ENCODE measurements at regions not wholly inside any gene's neighbourhood (a gene's known extent, or its start where the extent isn't known, plus 50 kb on each side); places are given as distances from the start of the nearest gene placed in this dataset.

- FAIRE-seq: no peak
- H3K36me3 ChIP-seq (ENCODE audit: control insufficient read depth in 2 of 4, insufficient read depth in 4 of 4, low read length in 3 of 4): no peaks in the 10 kb centered on the region
- H3K23ac ChIP-seq (ENCODE audit: insufficient read length): no peak overlapping the region
- no peaks in the 10 kb centered on the region for H3K4me1 ChIP-seq (replicated peaks in 1 of 4; ENCODE audit: control insufficient read depth in 3 of 4, insufficient read depth in 4 of 4, low read length in 3 of 4)
- H3K9ac ChIP-seq (replicated peaks in 1 of 4; ENCODE audit: extremely low read depth in 1 of 4, low read depth in 3 of 4, low read length in 3 of 4): no peak overlapping the region
- no peak overlapping the region for H4K91ac ChIP-seq (replicated peaks; ENCODE audit: insufficient read length, low read length)
- no peak overlapping the region for H3K56ac ChIP-seq (replicated peaks; ENCODE audit: insufficient read length, low read depth, low read length)
- 83% methylated on average over 6 of the region's 6 CpGs; no CpG with 5 or more reads in 1 of the 2 experiments for WGBS, 2 experiments (ENCODE audit: extremely low coverage in 1 of 2, insufficient coverage in 1 of 2, insufficient read length in 1 of 2, insufficient replicate concordance in 2 of 2, low coverage in 1 of 2, low lambda C conversion rate in 2 of 2, missing lambda C conversion rate in 1 of 2)
- no peak overlapping the region for H2BK5ac ChIP-seq (ENCODE audit: low read depth, low read length)
- no peak overlapping the region for H3K4ac ChIP-seq (replicated peaks; ENCODE audit: insufficient read length, low read depth, low read length)
- no peaks in the 10 kb centered on the region for H3K27me3 ChIP-seq (replicated peaks in 1 of 4; ENCODE audit: control insufficient read depth in 3 of 4, extremely low read depth in 1 of 4, insufficient read depth in 3 of 4, low read length in 3 of 4)
- H3K79me1 ChIP-seq (ENCODE audit: low read depth, low read length): no peaks in the 10 kb centered on the region
- H2BK20ac ChIP-seq (ENCODE audit: low read length): no peak overlapping the region
- H3K27ac ChIP-seq (ENCODE audit: low read depth, low read length): no peak overlapping the region
- no peaks in the 10 kb centered on the region for H4K20me1 ChIP-seq (replicated peaks in 1 of 2; ENCODE audit: control insufficient read depth in 1 of 2, insufficient read depth in 2 of 2, low read length in 2 of 2)
- H3K23me2 ChIP-seq (ENCODE audit: low read depth, low read length): no peaks in the 10 kb centered on the region
- H3K4me3 ChIP-seq (ENCODE audit: extremely low read depth in 1 of 4, insufficient read depth in 2 of 4, low read depth in 3 of 4, low read length in 4 of 4): no peak overlapping the region
- no peaks in the 10 kb centered on the region for H3K79me2 ChIP-seq (ENCODE audit: control insufficient read depth in 1 of 2, insufficient read depth in 2 of 2, low read length in 2 of 2)
- H2BK120ac ChIP-seq (replicated peaks; ENCODE audit: low read depth, low read length): no peak overlapping the region
- H3K4me2 ChIP-seq (ENCODE audit: insufficient read depth in 1 of 2, low read depth in 2 of 2, low read length in 2 of 2): no peak overlapping the region
- ChIA-PET CTCF (ENCODE audit: partially characterized antibody) (interaction anchor here (0.5 kb wide), 1 partner anchor 400 kb away, joined by 3 read pairs; no protein-coding TSS in a partner anchor), POLR2A (ENCODE audit: partially characterized antibody) (no interaction called here)
- no peak overlapping the region for H2AFZ ChIP-seq (ENCODE audit: low read length)
- no peak overlapping the region for H4K5ac ChIP-seq (ENCODE audit: insufficient read length, low read depth, low read length)
- no peak overlapping the region for H2AK5ac ChIP-seq (ENCODE audit: low read depth, low read length)
- no peak for DNase-seq (ENCODE audit: low read depth in 1 of 2, low spot score in 2 of 2)
- no peaks in the 10 kb centered on the region for H3K9me3 ChIP-seq (ENCODE audit: insufficient read depth in 2 of 2, low read depth in 1 of 2, low read length in 1 of 2)
- H3K18ac ChIP-seq (ENCODE audit: extremely low read depth, low read length): no peak overlapping the region
- H3K14ac ChIP-seq (ENCODE audit: insufficient read length): no peak overlapping the region
- no peak overlapping the region for H2BK12ac ChIP-seq (ENCODE audit: low read depth, low read length)
- H2BK15ac ChIP-seq (ENCODE audit: low read length): no peak overlapping the region
- H4K8ac ChIP-seq (ENCODE audit: extremely low read depth, insufficient read depth, low read length): no peak overlapping the region
- TF ChIP-seq MAFK (IDR thresholded peaks at IDR 0.05; ENCODE audit: low read depth, low read length): no peak
- TF ChIP-seq CTBP2 (IDR thresholded peaks at IDR 0.05; ENCODE audit: borderline replicate concordance, insufficient read depth, insufficient read length, low read length): no peak
- TF ChIP-seq CHD1 (IDR thresholded peaks at IDR 0.05; ENCODE audit: low read depth, low read length): no peak
- TF ChIP-seq NRF1 (IDR thresholded peaks at IDR 0.05; ENCODE audit: low read depth, low read length): no peak
- TF ChIP-seq JUND (IDR thresholded peaks at IDR 0.05; ENCODE audit: low read length): no peak
- no peak for TF ChIP-seq GABPA (IDR thresholded peaks at IDR 0.05; ENCODE audit: borderline replicate concordance, insufficient read depth, low read length)
- TF ChIP-seq CBX8 (IDR thresholded peaks at IDR 0.05; ENCODE audit: borderline replicate concordance, low read depth, low read length): no peak
- TF ChIP-seq ATF3 (IDR thresholded peaks at IDR 0.05; ENCODE audit: insufficient read depth, low read depth, low read length): no peak
- TF ChIP-seq BCL11A (IDR thresholded peaks at IDR 0.05; ENCODE audit: low read depth in 2 of 2, low read length in 2 of 2): no peak
- no peak for TF ChIP-seq HDAC6 (IDR thresholded peaks at IDR 0.05; ENCODE audit: low read depth, low read length)
- TF ChIP-seq EZH2 (IDR thresholded peaks at IDR 0.05; ENCODE audit: low read depth, low read length, severe bottlenecking): no peak
- no peak for TF ChIP-seq CREB1 (IDR thresholded peaks at IDR 0.05)
These were observed 191.5 kb upstream of the SLC24A5 start for GRCh38 chr15:47929138-47929803.
